ENCODE measurements at regions not wholly inside any gene's neighbourhood (a gene's known extent, or its start where the extent isn't known, plus 50 kb on each side); places are given as distances from the start of the nearest gene placed in this dataset.
A peak's percentile ranks its signal among the peaks of the same experiment; 100 is the strongest.

- Histone ChIP-seq H3K79me1 (ENCODE audit: low read depth, low read length) (no peaks in the 10 kb centered on the region), H4K8ac (ENCODE audit: low read depth, low read length) (no peak overlapping the region), H2BK12ac (ENCODE audit: low read length) (no peak overlapping the region), H2AK5ac (ENCODE audit: low read depth, low read length) (no peak overlapping the region), H4K91ac (ENCODE audit: low read depth, low read length, poor library complexity) (no peak overlapping the region), H3K4me2 (ENCODE audit: insufficient read depth, low read length, poor library complexity, severe bottlenecking) (no peak overlapping the region), H3K4ac (ENCODE audit: low read length) (no peak overlapping the region), H3K14ac (ENCODE audit: low read length) (no peak overlapping the region), H3K4me1 (ENCODE audit: control insufficient read depth in 2 of 2, insufficient read depth in 1 of 2, low read depth in 1 of 2, low read length in 2 of 2) (no peaks in the 10 kb centered on the region), H3K9me3 (replicated peaks in 1 of 2; ENCODE audit: control insufficient read depth in 2 of 2, insufficient read depth in 1 of 2, low read depth in 1 of 2, low read length in 2 of 2) (no peaks in the 10 kb centered on the region), H3K9ac (ENCODE audit: low read depth, low read length, poor library complexity) (no peak overlapping the region), H3K23ac (ENCODE audit: low read depth, low read length, poor library complexity) (no peak overlapping the region), H3K18ac (ENCODE audit: low read length) (no peak overlapping the region), H3K4me3 (ENCODE audit: low read length in 2 of 2) (no peak overlapping the region), H2BK5ac (ENCODE audit: low read length) (no peak overlapping the region), H2BK120ac (ENCODE audit: low read depth, low read length) (no peak overlapping the region), H3K27me3 (ENCODE audit: control insufficient read depth in 3 of 3, insufficient read depth in 3 of 3, low read depth in 1 of 3, low read length in 3 of 3) (no peaks in the 10 kb centered on the region), H2BK15ac (ENCODE audit: low read length) (no peak overlapping the region), H3K36me3 (replicated peaks in 1 of 2; ENCODE audit: control insufficient read depth in 2 of 2, insufficient read depth in 2 of 2, low read length in 2 of 2) (no peaks in the 10 kb centered on the region), H2AFZ (ENCODE audit: low read length) (peak overlapping the region; percentile 18), H3K27ac (replicated peaks; ENCODE audit: low read length) (no peak overlapping the region)
- no CpG with 5 or more reads among the region's 7 CpGs for WGBS, 2 donors (ENCODE audit: extremely low coverage in 2 of 2, insufficient read length in 2 of 2, insufficient replicate concordance in 1 of 2)
- no peak for DNase-seq (ENCODE audit: low spot score)
Measured at GRCh38 chr3:104521606-104522336, 844.9 kb upstream of the ALCAM start.

- Histone ChIP-seq H3K4ac (ENCODE audit: low read length) (no peak overlapping the region), H3K4me3 (ENCODE audit: low read length in 2 of 2) (no peak overlapping the region), H3K4me2 (ENCODE audit: insufficient read depth, low read length, poor library complexity, severe bottlenecking) (no peak overlapping the region), H3K23ac (ENCODE audit: low read depth, low read length, poor library complexity) (no peak overlapping the region), H3K4me1 (ENCODE audit: control insufficient read depth in 2 of 2, insufficient read depth in 1 of 2, low read depth in 1 of 2, low read length in 2 of 2) (no peaks in the 10 kb centered on the region), H4K8ac (ENCODE audit: low read depth, low read length) (no peak overlapping the region), H3K14ac (ENCODE audit: low read length) (no peak overlapping the region), H2BK5ac (ENCODE audit: low read length) (no peak overlapping the region), H2BK15ac (ENCODE audit: low read length) (no peak overlapping the region), H3K9me3 (replicated peaks in 1 of 2; ENCODE audit: control insufficient read depth in 2 of 2, insufficient read depth in 1 of 2, low read depth in 1 of 2, low read length in 2 of 2) (no peaks in the 10 kb centered on the region), H3K18ac (ENCODE audit: low read length) (no peak overlapping the region), H3K79me1 (ENCODE audit: low read depth, low read length) (no peaks in the 10 kb centered on the region), H3K9ac (ENCODE audit: low read depth, low read length, poor library complexity) (no peak overlapping the region), H2BK120ac (ENCODE audit: low read depth, low read length) (no peak overlapping the region), H3K36me3 (replicated peaks in 1 of 2; ENCODE audit: control insufficient read depth in 2 of 2, insufficient read depth in 2 of 2, low read length in 2 of 2) (no peaks in the 10 kb centered on the region), H2BK12ac (ENCODE audit: low read length) (no peak overlapping the region), H3K27me3 (ENCODE audit: control insufficient read depth in 3 of 3, insufficient read depth in 3 of 3, low read depth in 1 of 3, low read length in 3 of 3) (no peaks in the 10 kb centered on the region), H3K27ac (replicated peaks; ENCODE audit: low read length) (no peak overlapping the region), H2AFZ (ENCODE audit: low read length) (no peak overlapping the region), H4K91ac (ENCODE audit: low read depth, low read length, poor library complexity) (no peak overlapping the region), H2AK5ac (ENCODE audit: low read depth, low read length) (no peak overlapping the region)
- DNase-seq (ENCODE audit: low spot score), result no peak
- no CpG with 5 or more reads among the region's 6 CpGs for WGBS, 2 donors (ENCODE audit: extremely low coverage in 2 of 2, insufficient read length in 2 of 2, insufficient replicate concordance in 1 of 2)
Measured at GRCh38 chr3:104523136-104523535, 843.6 kb upstream of the ALCAM start.

GRCh38 chr3:104526901-104527401, 839.8 kb upstream of the ALCAM start:
- Histone ChIP-seq H3K4me1 (ENCODE audit: control insufficient read depth in 2 of 2, insufficient read depth in 1 of 2, low read depth in 1 of 2, low read length in 2 of 2) (no peaks in the 10 kb centered on the region), H2AFZ (ENCODE audit: low read length) (no peak overlapping the region), H3K18ac (ENCODE audit: low read length) (no peak overlapping the region), H2AK5ac (ENCODE audit: low read depth, low read length) (no peak overlapping the region), H3K4me2 (ENCODE audit: insufficient read depth, low read length, poor library complexity, severe bottlenecking) (no peak overlapping the region), H3K4ac (ENCODE audit: low read length) (no peak overlapping the region), H3K27ac (replicated peaks; ENCODE audit: low read length) (no peak overlapping the region), H3K4me3 (ENCODE audit: low read length in 2 of 2) (no peak overlapping the region), H3K79me1 (ENCODE audit: low read depth, low read length) (no peaks in the 10 kb centered on the region), H3K23ac (ENCODE audit: low read depth, low read length, poor library complexity) (no peak overlapping the region), H2BK120ac (ENCODE audit: low read depth, low read length) (no peak overlapping the region), H2BK12ac (ENCODE audit: low read length) (no peak overlapping the region), H4K91ac (ENCODE audit: low read depth, low read length, poor library complexity) (no peak overlapping the region), H3K14ac (ENCODE audit: low read length) (no peak overlapping the region), H3K27me3 (ENCODE audit: control insufficient read depth in 3 of 3, insufficient read depth in 3 of 3, low read depth in 1 of 3, low read length in 3 of 3) (no peaks in the 10 kb centered on the region), H3K36me3 (replicated peaks in 1 of 2; ENCODE audit: control insufficient read depth in 2 of 2, insufficient read depth in 2 of 2, low read length in 2 of 2) (no peaks in the 10 kb centered on the region), H3K9me3 (replicated peaks in 1 of 2; ENCODE audit: control insufficient read depth in 2 of 2, insufficient read depth in 1 of 2, low read depth in 1 of 2, low read length in 2 of 2) (peaks cover 0 to 7% of the 10 kb centered on the region in 2 donors), H3K9ac (ENCODE audit: low read depth, low read length, poor library complexity) (no peak overlapping the region), H2BK5ac (ENCODE audit: low read length) (no peak overlapping the region), H4K8ac (ENCODE audit: low read depth, low read length) (no peak overlapping the region), H2BK15ac (ENCODE audit: low read length) (no peak overlapping the region)
- WGBS, 2 donors (ENCODE audit: extremely low coverage in 2 of 2, insufficient read length in 2 of 2, insufficient replicate concordance in 1 of 2), result no CpG with 5 or more reads among the region's 3 CpGs
- DNase-seq (ENCODE audit: low spot score), result no peak

- Histone ChIP-seq H3K9me3 (replicated peaks in 1 of 2; ENCODE audit: control insufficient read depth in 2 of 2, insufficient read depth in 1 of 2, low read depth in 1 of 2, low read length in 2 of 2) (peaks cover 0 to 7% of the 10 kb centered on the region in 2 donors), H2AK5ac (ENCODE audit: low read depth, low read length) (no peak overlapping the region), H2BK15ac (ENCODE audit: low read length) (peak overlapping the region; percentile 58), H3K4me1 (ENCODE audit: control insufficient read depth in 2 of 2, insufficient read depth in 1 of 2, low read depth in 1 of 2, low read length in 2 of 2) (no peaks in the 10 kb centered on the region), H3K27me3 (ENCODE audit: control insufficient read depth in 3 of 3, insufficient read depth in 3 of 3, low read depth in 1 of 3, low read length in 3 of 3) (no peaks in the 10 kb centered on the region), H2BK120ac (ENCODE audit: low read depth, low read length) (no peak overlapping the region), H3K9ac (ENCODE audit: low read depth, low read length, poor library complexity) (no peak overlapping the region), H3K23ac (ENCODE audit: low read depth, low read length, poor library complexity) (peak overlapping the region; percentile 80), H3K4me3 (ENCODE audit: low read length in 2 of 2) (peak overlapping the region in 1 of 2 donors; percentile 63), H2AFZ (ENCODE audit: low read length) (no peak overlapping the region), H3K14ac (ENCODE audit: low read length) (no peak overlapping the region), H3K36me3 (replicated peaks in 1 of 2; ENCODE audit: control insufficient read depth in 2 of 2, insufficient read depth in 2 of 2, low read length in 2 of 2) (no peaks in the 10 kb centered on the region), H3K18ac (ENCODE audit: low read length) (peak overlapping the region; percentile 52), H3K4ac (ENCODE audit: low read length) (no peak overlapping the region), H3K27ac (replicated peaks; ENCODE audit: low read length) (no peak overlapping the region), H4K8ac (ENCODE audit: low read depth, low read length) (no peak overlapping the region), H3K79me1 (ENCODE audit: low read depth, low read length) (no peaks in the 10 kb centered on the region), H3K4me2 (ENCODE audit: insufficient read depth, low read length, poor library complexity, severe bottlenecking) (no peak overlapping the region), H2BK12ac (ENCODE audit: low read length) (no peak overlapping the region), H2BK5ac (ENCODE audit: low read length) (no peak overlapping the region), H4K91ac (ENCODE audit: low read depth, low read length, poor library complexity) (no peak overlapping the region)
- WGBS, 2 donors (ENCODE audit: extremely low coverage in 2 of 2, insufficient read length in 2 of 2, insufficient replicate concordance in 1 of 2), result no CpG with 5 or more reads among the region's 8 CpGs
- no peak for DNase-seq (ENCODE audit: low spot score)
Measured at GRCh38 chr3:104530934-104531333, 835.8 kb upstream of the ALCAM start.
